IPS-NIHi7 (cell line): ENCODE measurements at regions not wholly inside any gene's neighbourhood (a gene's known extent, or its start where the extent isn't known, plus 50 kb on each side); places are given as distances from the start of the nearest gene placed in this dataset.
"Not testable (repeated sequence)": the region's sequence is repeated elsewhere in the genome, so short reads cannot be mapped to it uniquely, and the experiment has no call there.

Source experiments
- DNase-seq: peaks from one replicate; pipeline ENCODE4 v3.0.0; 2012; ENCODE audit warnings: mixed read lengths; ENCODE audit errors: extremely low spot score

- no peak for DNase-seq
These were observed 457.4 kb upstream of the NECTIN3 start for GRCh38 chr3:110614186-110614585.

- no peak for DNase-seq
These were observed 456.2 kb upstream of the NECTIN3 start for GRCh38 chr3:110615454-110615853.

GRCh38 chr3:110618512-110619226 is 452.9 kb upstream of the NECTIN3 start:
- no peak for DNase-seq

GRCh38 chr3:110620118-110620517 is 451.5 kb upstream of the NECTIN3 start:
- DNase-seq: no peak

- DNase-seq: no peak
These were observed 448.0 kb upstream of the NECTIN3 start for GRCh38 chr3:110623571-110623970.

- DNase-seq: no peak
These were observed 447.0 kb upstream of the NECTIN3 start for GRCh38 chr3:110624576-110624975.

- peak; percentile 19 for DNase-seq
These were observed 446.3 kb upstream of the NECTIN3 start for GRCh38 chr3:110625201-110625747.

- not testable (repeated sequence) for DNase-seq
These were observed 444.9 kb upstream of the NECTIN3 start for GRCh38 chr3:110626652-110627111.

- DNase-seq: no peak
These were observed 442.8 kb upstream of the NECTIN3 start for GRCh38 chr3:110628650-110629301.

GRCh38 chr3:110629917-110630316 is 441.7 kb upstream of the NECTIN3 start:
- DNase-seq: no peak

- no peak for DNase-seq
These were observed 427.4 kb upstream of the NECTIN3 start for GRCh38 chr3:110644203-110644602.

- no peak for DNase-seq
These were observed 425.6 kb upstream of the NECTIN3 start for GRCh38 chr3:110646055-110646454.

- no peak for DNase-seq
These were observed 425.1 kb upstream of the NECTIN3 start for GRCh38 chr3:110646496-110646895.

GRCh38 chr3:110647586-110647985 is 424.0 kb upstream of the NECTIN3 start:
- DNase-seq: no peak

GRCh38 chr3:110650741-110651140 is 420.9 kb upstream of the NECTIN3 start:
- DNase-seq: no peak

GRCh38 chr3:110654843-110655502 is 416.6 kb upstream of the NECTIN3 start:
- no peak for DNase-seq

- DNase-seq: no peak
These were observed 415.1 kb upstream of the NECTIN3 start for GRCh38 chr3:110656394-110657025.

GRCh38 chr3:110664148-110664547 is 407.5 kb upstream of the NECTIN3 start:
- DNase-seq: no peak

- DNase-seq: no peak
These were observed 405.1 kb upstream of the NECTIN3 start for GRCh38 chr3:110666495-110666894.

- no peak for DNase-seq
These were observed 404.4 kb upstream of the NECTIN3 start for GRCh38 chr3:110667216-110667615.

- no peak for DNase-seq
These were observed 401.2 kb upstream of the NECTIN3 start for GRCh38 chr3:110670407-110670806.

GRCh38 chr3:110677506-110677905 is 394.1 kb upstream of the NECTIN3 start:
- DNase-seq: no peak
